CD14-positive monocyte (primary cell): ENCODE measurements at regions not wholly inside any gene's neighbourhood (a gene's known extent, or its start where the extent isn't known, plus 50 kb on each side); places are given as distances from the start of the nearest gene placed in this dataset.

Experiments
- DNase-seq, 3 donors: peaks; one replicate each; pipeline ENCODE4 v3.0.0-alpha.2; 2011 to 2022
- H2AFZ ChIP-seq: 2 replicates; pipeline ENCODE4 v1.6.0; 2012; ENCODE audit warnings: mild to moderate bottlenecking, low read depth, low read length, inconsistent platforms; ENCODE audit not compliant: insufficient read depth, poor library complexity, severe bottlenecking
- H3K27ac ChIP-seq, 2 donors: 1 replicate in 1 of 2; 2 replicates in 1 of 2; pipeline ENCODE4 v1.5.1; 2012 to 2013; ENCODE audit warnings: low read length in 2 of 2, control low read depth in 1 of 2, inconsistent platforms in 1 of 2, low read depth in 1 of 2, mild to moderate bottlenecking in 1 of 2
- H3K27me3 ChIP-seq, 2 donors: one replicate each; pipeline versions ENCODE4 v1.6.0 to v1.6.1; 2011 to 2013; ENCODE audit warnings: low read length in 2 of 2; ENCODE audit not compliant: control insufficient read depth in 2 of 2, insufficient read depth in 2 of 2
- H3K36me3 ChIP-seq, 2 donors: replicated peaks in 1 of 2; 1 replicate in 1 of 2; 2 replicates in 1 of 2; pipeline versions ENCODE4 v1.5.1 to v1.6.1; 2012 to 2013; ENCODE audit warnings: low read length in 2 of 2, control low read depth in 1 of 2, inconsistent platforms in 1 of 2, mild to moderate bottlenecking in 1 of 2; ENCODE audit not compliant: insufficient read depth in 2 of 2, control insufficient read depth in 1 of 2
- H3K4me1 ChIP-seq, 2 donors: 1 replicate in 1 of 2; 2 replicates in 1 of 2; pipeline versions ENCODE4 v1.5.1 to v1.6.1; 2012 to 2013; ENCODE audit warnings: low read length in 2 of 2, control low read depth in 1 of 2, inconsistent platforms in 1 of 2, mild to moderate bottlenecking in 1 of 2, moderate library complexity in 1 of 2; ENCODE audit not compliant: insufficient read depth in 2 of 2, control insufficient read depth in 1 of 2
- H3K4me2 ChIP-seq: replicated peaks from 2 replicates; pipeline ENCODE3; 2012; ENCODE audit warnings: low read length, moderate library complexity, mild to moderate bottlenecking; ENCODE audit not compliant: poor library complexity, severe bottlenecking; ENCODE audit errors: extremely low read depth
- H3K4me3 ChIP-seq, 3 experiments: fragments of 200-600 bp in 1 of 3; sonication (generic) in 1 of 3; replicated peaks in 1 of 3; 1 replicate in 2 of 3; 2 replicates in 1 of 3; pipeline ENCODE4 v1.5.1; 2011 to 2013; ENCODE audit warnings: low read length in 3 of 3, mild to moderate bottlenecking in 3 of 3, control low read depth in 2 of 3, low read depth in 2 of 3, inconsistent platforms in 1 of 3, moderate library complexity in 1 of 3
- H3K79me2 ChIP-seq: 2 replicates; pipeline ENCODE4 v1.6.0; 2012; ENCODE audit warnings: mild to moderate bottlenecking, control low read depth, inconsistent platforms, low read length, moderate library complexity; ENCODE audit not compliant: insufficient read depth
- H3K9ac ChIP-seq: 2 replicates; pipeline ENCODE4 v1.6.0; 2017; ENCODE audit warnings: low read length, mild to moderate bottlenecking; ENCODE audit not compliant: insufficient read depth, poor library complexity, severe bottlenecking
- H3K9me3 ChIP-seq, 2 donors: replicated peaks in 1 of 2; 1 replicate in 1 of 2; 2 replicates in 1 of 2; pipeline versions ENCODE4 v1.5.1 to v1.6.1; 2012 to 2013; ENCODE audit warnings: low read length in 2 of 2, control low read depth in 1 of 2; ENCODE audit not compliant: control insufficient read depth in 1 of 2, insufficient read depth in 1 of 2
- H4K20me1 ChIP-seq: 2 replicates; pipeline ENCODE4 v1.6.0; 2012; ENCODE audit warnings: mild to moderate bottlenecking, low read length, control low read depth, moderate library complexity; ENCODE audit not compliant: insufficient read depth
- H3K27ac Mint-ChIP-seq, 7 donors: one replicate each; pipeline ENCODE4 v1.8.0; 2020; ENCODE audit warnings: mild to moderate bottlenecking in 7 of 7, mixed read lengths in 7 of 7, moderate library complexity in 6 of 7, inconsistent platforms in 2 of 7
- H3K27me3 Mint-ChIP-seq, 3 donors: one replicate each; pipeline ENCODE4 v1.8.0; 2021 to 2022; ENCODE audit warnings: low read depth in 3 of 3, mild to moderate bottlenecking in 3 of 3, mixed read lengths in 3 of 3, moderate library complexity in 3 of 3, inconsistent platforms in 1 of 3
- H3K36me3 Mint-ChIP-seq, 2 donors: one replicate each; pipeline ENCODE4 v1.8.0; 2020; ENCODE audit warnings: mixed read lengths in 2 of 2, inconsistent platforms in 1 of 2, mild to moderate bottlenecking in 1 of 2
- H3K4me1 Mint-ChIP-seq: one replicate; pipeline ENCODE4 v1.8.0; 2020; ENCODE audit warnings: mild to moderate bottlenecking, mixed read lengths
- H3K4me3 Mint-ChIP-seq, 2 donors: one replicate each; pipeline ENCODE4 v1.8.0; 2020; ENCODE audit warnings: mild to moderate bottlenecking in 2 of 2, mixed read lengths in 2 of 2, moderate library complexity in 1 of 2
- H3K9me3 Mint-ChIP-seq, 7 donors: one replicate each; pipeline ENCODE4 v1.8.0; 2020 to 2022; ENCODE audit warnings: mixed read lengths in 7 of 7, mild to moderate bottlenecking in 6 of 7, moderate library complexity in 6 of 7, inconsistent platforms in 2 of 7
- CTCF ChIP-seq: fragments of 200-600 bp; IDR thresholded peaks from one replicate; pipeline ENCODE4 v1.8.0; 2022; ENCODE audit warnings: antibody characterized with exemption, mild to moderate bottlenecking
- WGBS: methylation state at CpG from one replicate; pipeline ENCODE4 v1.1.5; 2013; ENCODE audit warnings: missing lambda C conversion rate; ENCODE audit not compliant: insufficient coverage; 5-methylcytosine and 5-hydroxymethylcytosine counted together
- intact Hi-C, 2 donors: fragments of 100-400 bp; cut with micrococcal nuclease; formaldehyde crosslinking; loops; one replicate each; pipeline versions ENCODE4 v1.15.0 to v1.15.1; 2023

GRCh38 chr2:52112141-52112540 lies 1080.2 kb upstream of the NRXN1 start:
- no CpG with 5 or more reads among the region's 3 CpGs for WGBS
- Histone ChIP-seq H3K4me3 (no peak overlapping the region), H2AFZ (no peak overlapping the region), H3K27me3 (no peaks in the 10 kb centered on the region), H3K4me2 (no peak overlapping the region), H4K20me1 (no peaks in the 10 kb centered on the region), H3K9ac (no peak overlapping the region), H3K4me1 (no peaks in the 10 kb centered on the region), H3K27ac (no peak overlapping the region), H3K36me3 (no peaks in the 10 kb centered on the region), H3K79me2 (no peaks in the 10 kb centered on the region), H3K9me3 (peaks cover 4 to 9% of the 10 kb centered on the region in 2 donors)
- intact Hi-C loops, result no loop called here
- Mint-ChIP-seq H3K36me3 (no peaks in the 10 kb centered on the region), H3K27ac (no peak overlapping the region), H3K9me3 (peaks cover 0 to 9% (median 0%) of the 10 kb centered on the region in 7 donors), H3K4me3 (no peak overlapping the region), H3K4me1 (no peaks in the 10 kb centered on the region), H3K27me3 (no peaks in the 10 kb centered on the region)
- TF ChIP-seq CTCF, result no peak
- DNase-seq, result no peak

GRCh38 chr2:52107124-52107523 lies 1075.2 kb upstream of the NRXN1 start:
- Histone ChIP-seq H3K36me3 (no peaks in the 10 kb centered on the region), H3K4me3 (no peak overlapping the region), H3K9ac (no peak overlapping the region), H3K4me2 (no peak overlapping the region), H3K4me1 (no peaks in the 10 kb centered on the region), H3K79me2 (no peaks in the 10 kb centered on the region), H3K27ac (no peak overlapping the region), H3K9me3 (peaks cover 4 to 9% of the 10 kb centered on the region in 2 donors), H4K20me1 (no peaks in the 10 kb centered on the region), H2AFZ (no peak overlapping the region), H3K27me3 (no peaks in the 10 kb centered on the region)
- intact Hi-C loops, result no loop called here
- H3K4me1 Mint-ChIP-seq, result no peaks in the 10 kb centered on the region
- H3K27ac Mint-ChIP-seq, result no peak overlapping the region
- no peak for DNase-seq
- 60% methylated on average over 1 of the region's 6 CpGs for WGBS
- peaks cover 0 to 1% (median 0%) of the 10 kb centered on the region in 3 donors for H3K27me3 Mint-ChIP-seq
- TF ChIP-seq CTCF, result no peak
- no peak overlapping the region for H3K4me3 Mint-ChIP-seq
- peaks cover 0 to 9% (median 0%) of the 10 kb centered on the region in 7 donors for H3K9me3 Mint-ChIP-seq
- H3K36me3 Mint-ChIP-seq, result no peaks in the 10 kb centered on the region
